ENCODE measurements at regions not wholly inside any gene's neighbourhood (a gene's known extent, or its start where the extent isn't known, plus 50 kb on each side); places are given as distances from the start of the nearest gene placed in this dataset.

- ATAC-seq = no peak
- H3K9me3 Mint-ChIP-seq = no peaks in the 10 kb centered on the region
- peak overlapping the region in 2 of 10 donors; percentile 70 to 82 for H3K27ac Mint-ChIP-seq
- H3K27me3 Mint-ChIP-seq = no peaks in the 10 kb centered on the region
- peak in 1 of 10 donors; percentile 17 for DNase-seq
- peaks cover 10 to 35% (median 34%) of the 10 kb centered on the region in 4 donors for H3K4me1 Mint-ChIP-seq
- H3K4me3 Mint-ChIP-seq = peak overlapping the region in 7 of 10 donors; percentile 2 to 57 (median 23)
- H3K36me3 Mint-ChIP-seq = no peaks in the 10 kb centered on the region
- POLR2A ChIA-PET = interaction anchor here (1.0 to 2.5 kb wide), 3 partner anchors 471 to 552 kb away, joined by 3 to 18 read pairs (median 3); partner anchors contain the start of gene SESN3
Measured at GRCh38 chr11:95703049-95703448, 86.5 kb downstream of the FAM76B start.

GRCh38 chr11:95702526-95702925 lies 87.1 kb downstream of the FAM76B start:
- ATAC-seq = no peak
- Mint-ChIP-seq H3K4me3 (peak overlapping the region in 2 of 10 donors; percentile 17 to 57), H3K27me3 (no peaks in the 10 kb centered on the region), H3K9me3 (no peaks in the 10 kb centered on the region), H3K36me3 (no peaks in the 10 kb centered on the region), H3K27ac (peak overlapping the region in 3 of 10 donors; percentile 31 to 70 (median 35)), H3K4me1 (peaks cover 14 to 40% (median 39%) of the 10 kb centered on the region in 4 donors)
- DNase-seq = no peak
- POLR2A ChIA-PET = interaction anchor here (1.0 to 2.5 kb wide), 3 partner anchors 471 to 552 kb away, joined by 3 to 18 read pairs (median 3); partner anchors contain the start of gene SESN3

- no peaks in the 10 kb centered on the region for H3K36me3 Mint-ChIP-seq
- H3K27me3 Mint-ChIP-seq = no peaks in the 10 kb centered on the region
- DNase-seq = peak in 1 of 10 donors; percentile 15
- H3K4me3 Mint-ChIP-seq = peak overlapping the region; percentile 44 to 77 (median 66)
- POLR2A ChIA-PET = interaction anchor here (1.1 to 3.9 kb wide), 5 partner anchors 10 to 549 kb away, joined by 3 to 42 read pairs (median 4); partner anchors contain the start of gene SESN3
- peak overlapping the region; percentile 69 to 98 (median 94) for H3K27ac Mint-ChIP-seq
- ATAC-seq = peak; percentile 27 to 45
- peaks cover 0 to 3% (median 0%) of the 10 kb centered on the region in 9 donors for H3K9me3 Mint-ChIP-seq
- H3K4me1 Mint-ChIP-seq = peaks cover 14 to 50% (median 47%) of the 10 kb centered on the region in 4 donors
Measured at GRCh38 chr11:95700471-95700817, 89.1 kb downstream of the FAM76B start.

DNA sequence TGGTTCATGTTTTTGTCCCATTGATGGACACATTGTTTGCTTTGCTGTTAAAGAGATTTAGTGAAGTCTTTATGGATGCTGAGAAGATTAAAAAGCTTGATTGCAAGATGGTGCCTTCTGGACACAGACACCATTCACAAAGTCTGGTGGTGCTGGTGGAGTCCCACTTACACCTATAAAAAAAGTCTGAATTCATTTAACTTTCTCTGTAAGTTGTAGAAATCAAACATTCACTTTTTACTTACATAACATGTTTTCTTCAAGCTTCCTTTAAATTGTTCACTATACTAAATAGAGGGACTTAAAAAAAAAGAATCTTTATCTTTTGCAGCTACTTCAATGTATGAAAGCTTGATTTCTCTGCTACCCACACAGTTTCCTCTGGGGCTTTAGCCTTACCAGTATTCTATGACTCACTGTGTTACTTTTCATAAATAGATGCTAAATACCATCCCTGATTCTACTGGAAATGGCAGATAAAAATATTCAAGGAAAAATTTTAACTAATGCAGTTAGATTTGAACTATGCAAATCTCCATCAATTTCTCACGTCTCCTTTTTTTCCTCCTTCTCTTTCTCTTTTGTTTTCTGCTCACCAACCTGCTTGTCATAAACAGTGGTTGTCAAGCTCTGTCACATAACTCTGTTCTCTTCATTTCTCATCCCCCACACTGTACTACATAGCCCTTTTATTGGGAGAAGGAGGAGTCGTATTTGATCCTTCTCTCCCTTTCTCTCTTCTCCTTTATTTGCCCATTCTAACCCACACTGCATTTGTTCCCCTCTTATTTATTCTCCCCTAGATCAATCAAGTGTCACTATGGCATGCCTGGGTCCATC lies 89.7 kb downstream of the FAM76B start:
- ATAC-seq = peak; percentile 74 to 80
- POLR2A ChIA-PET = interaction anchor here (1.0 to 3.9 kb wide), 8 partner anchors 9 to 632 kb away, joined by 3 to 42 read pairs (median 4); partner anchors contain the start of gene SESN3
- Mint-ChIP-seq H3K9me3 (peaks cover 0 to 3% (median 0%) of the 10 kb centered on the region in 9 donors), H3K27ac (peak overlapping the region; percentile 69 to 98 (median 94)), H3K36me3 (peaks cover 0 to 1% (median 0%) of the 10 kb centered on the region in 3 donors), H3K4me3 (peak overlapping the region; percentile 44 to 77 (median 66)), H3K27me3 (no peaks in the 10 kb centered on the region), H3K4me1 (peaks cover 14 to 52% (median 47%) of the 10 kb centered on the region in 4 donors)
- DNase-seq = peak in 3 of 10 donors; percentile 33 to 58 (median 44)

DNA sequence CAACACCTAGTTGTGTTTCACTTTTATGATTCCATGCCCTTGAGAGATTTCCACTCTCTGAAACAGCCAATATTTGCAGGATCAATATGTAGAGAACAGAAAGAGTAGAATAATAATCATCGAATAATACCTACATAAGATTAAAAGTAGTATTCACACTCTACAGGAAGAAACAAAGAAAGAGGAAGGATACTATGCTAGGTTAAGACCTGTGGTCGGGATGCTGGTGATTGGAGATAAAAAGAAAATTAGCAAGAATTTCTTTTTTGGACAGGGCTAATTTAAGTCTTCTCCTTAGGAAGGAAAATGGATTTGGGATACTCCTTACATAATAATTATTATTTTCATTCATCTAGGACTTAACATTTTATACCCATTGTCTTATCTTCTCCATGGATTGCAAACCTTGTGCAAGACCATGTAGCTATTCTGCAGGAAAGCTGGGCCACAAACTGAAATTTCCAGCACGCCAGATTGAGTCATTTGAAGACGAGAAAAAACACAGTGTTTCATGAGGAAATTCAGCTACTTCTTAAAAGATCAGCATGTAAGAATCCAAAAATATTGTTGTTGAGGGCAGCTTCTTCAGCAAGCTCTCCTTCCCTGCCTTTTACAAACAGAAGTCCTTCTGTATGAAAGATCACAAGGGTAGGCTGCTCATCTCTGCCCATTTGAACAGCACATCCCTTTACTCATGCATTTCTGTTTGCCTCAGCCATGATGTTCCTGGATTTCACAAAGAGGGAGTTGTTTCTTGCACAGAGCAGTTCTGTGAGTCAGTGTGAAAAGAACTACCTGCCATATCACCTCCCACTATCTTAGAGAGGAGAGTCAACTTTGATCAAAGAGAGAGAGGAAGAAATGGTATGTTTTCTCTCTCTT lies 90.7 kb downstream of the FAM76B start:
- no peaks in the 10 kb centered on the region for H3K27me3 Mint-ChIP-seq
- peaks cover 0 to 7% (median 0%) of the 10 kb centered on the region in 3 donors for H3K36me3 Mint-ChIP-seq
- peaks cover 14 to 53% (median 47%) of the 10 kb centered on the region in 4 donors for H3K4me1 Mint-ChIP-seq
- ATAC-seq (peak; percentile 22 to 25), DNase-seq (no peak)
- peak overlapping the region; percentile 4 to 77 (median 47) for H3K4me3 Mint-ChIP-seq
- POLR2A ChIA-PET = interaction anchor here (1.0 to 3.9 kb wide), 8 partner anchors 9 to 632 kb away, joined by 3 to 42 read pairs (median 4); partner anchors contain the start of gene SESN3
- H3K9me3 Mint-ChIP-seq = peaks cover 0 to 3% (median 0%) of the 10 kb centered on the region in 9 donors
- peak overlapping the region; percentile 58 to 98 (median 94) for H3K27ac Mint-ChIP-seq

GRCh38 chr11:95697614-95698408 lies 91.8 kb downstream of the FAM76B start:
- Mint-ChIP-seq H3K9me3 (peaks cover 0 to 9% (median 0%) of the 10 kb centered on the region in 9 donors), H3K36me3 (peaks cover 0 to 9% (median 0%) of the 10 kb centered on the region in 3 donors), H3K27ac (peak overlapping the region; percentile 58 to 96 (median 88)), H3K4me3 (peak overlapping the region in 7 of 10 donors; percentile 3 to 45 (median 30)), H3K4me1 (peaks cover 14 to 53% (median 47%) of the 10 kb centered on the region in 4 donors), H3K27me3 (no peaks in the 10 kb centered on the region)
- ATAC-seq (no peak), DNase-seq (no peak)
- POLR2A ChIA-PET = interaction anchor here (1.2 to 3.9 kb wide), 3 partner anchors 9 to 467 kb away, joined by 3 to 42 read pairs (median 6); partner anchors contain the start of gene SESN3

- Mint-ChIP-seq H3K36me3 (peaks cover 0 to 11% (median 0%) of the 10 kb centered on the region in 3 donors), H3K27ac (peak overlapping the region in 1 of 10 donors; percentile 72), H3K4me1 (peaks cover 12 to 39% (median 34%) of the 10 kb centered on the region in 4 donors), H3K9me3 (peaks cover 0 to 9% (median 0%) of the 10 kb centered on the region in 9 donors), H3K4me3 (no peak overlapping the region), H3K27me3 (no peaks in the 10 kb centered on the region)
- POLR2A ChIA-PET = interaction anchor here (0.6 to 2.8 kb wide), 3 partner anchors 11 to 464 kb away, joined by 3 to 10 read pairs (median 4); partner anchors contain the start of gene SESN3
- no peak for DNase-seq
- ATAC-seq = no peak
Measured at GRCh38 chr11:95695181-95695580, 94.4 kb downstream of the FAM76B start.

GRCh38 chr11:95693298-95693697 lies 96.3 kb downstream of the FAM76B start:
- ATAC-seq = no peak
- peaks cover 0 to 11% (median 0%) of the 10 kb centered on the region in 3 donors for H3K36me3 Mint-ChIP-seq
- DNase-seq = no peak

GRCh38 chr11:95692526-95693260 lies 96.9 kb downstream of the FAM76B start:
- POLR2A ChIA-PET = interaction anchor here (1.6 kb wide), 1 partner anchor 461 kb away, joined by 5 read pairs; no protein-coding TSS in a partner anchor
- Mint-ChIP-seq H3K27ac (no peak overlapping the region), H3K9me3 (peaks cover 0 to 9% (median 0%) of the 10 kb centered on the region in 9 donors), H3K4me3 (no peak overlapping the region), H3K4me1 (peaks cover under 1 to 17% (median 11%) of the 10 kb centered on the region in 4 donors), H3K27me3 (no peaks in the 10 kb centered on the region), H3K36me3 (peaks cover 0 to 11% (median 0%) of the 10 kb centered on the region in 3 donors)
- DNase-seq (no peak), ATAC-seq (no peak)

More at GRCh38 chr11:95693298-95693697, 96.3 kb downstream of the FAM76B start:
- POLR2A ChIA-PET = interaction anchor here (1.6 to 2.8 kb wide), 2 partner anchors 461 to 462 kb away, joined by 5 to 10 read pairs; partner anchors contain the start of gene SESN3
- Mint-ChIP-seq H3K9me3 (peaks cover 0 to 9% (median 0%) of the 10 kb centered on the region in 9 donors), H3K27me3 (no peaks in the 10 kb centered on the region), H3K27ac (peak overlapping the region in 1 of 10 donors; percentile 1), H3K4me1 (peaks cover 6 to 20% (median 15%) of the 10 kb centered on the region in 4 donors), H3K4me3 (no peak overlapping the region)

- Mint-ChIP-seq H3K4me1 (peaks cover 0 to 21% (median 10%) of the 10 kb centered on the region in 4 donors), H3K27me3 (no peaks in the 10 kb centered on the region), H3K9me3 (peaks cover 0 to 9% (median 0%) of the 10 kb centered on the region in 9 donors), H3K27ac (no peak overlapping the region), H3K4me3 (no peak overlapping the region), H3K36me3 (peaks cover 0 to 10% (median 0%) of the 10 kb centered on the region in 3 donors)
- ATAC-seq (no peak), DNase-seq (no peak)
- POLR2A ChIA-PET = interaction anchor here (1.2 to 2.2 kb wide), 2 partner anchors 9 to 15 kb away, joined by 3 to 9 read pairs; no protein-coding TSS in a partner anchor
Measured at GRCh38 chr11:95690100-95690499, 99.5 kb downstream of the FAM76B start.
